CD4-positive, alpha-beta T cell (primary cell): ENCODE measurements at regions not wholly inside any gene's neighbourhood (a gene's known extent, or its start where the extent isn't known, plus 50 kb on each side); places are given as distances from the start of the nearest gene placed in this dataset.

Experiments used
- ATAC-seq: fragments of 200-7000 bp; cut with Tn5 transposase; one replicate; pipeline ENCODE4 v1.10.0; 2022; ENCODE audit warnings: mild to moderate bottlenecking; ENCODE audit not compliant: poor library complexity
- CTCF ChIA-PET: fragments of 350-600 bp; sonication (Branson Sonifier 250); formaldehyde crosslinking; loops from one replicate; lab custom pipeline; 2021; ENCODE audit warnings: antibody characterized with exemption, inconsistent platforms; lab: Charles Lee
- POLR2A ChIA-PET: fragments of 350-600 bp; sonication (Branson Sonifier 250); formaldehyde crosslinking; loops from one replicate; lab custom pipeline; 2021; ENCODE audit warnings: antibody characterized with exemption, inconsistent platforms; lab: Charles Lee
- DNase-seq, 14 experiments: peaks; one replicate each; pipeline ENCODE4 v3.0.0-alpha.2; 2013 to 2020; ENCODE audit warnings: mixed read lengths in 2 of 14
- H3K27ac ChIP-seq, 2 donors: one replicate each; pipeline versions ENCODE4 v1.5.1 to v1.7.0; 2013; ENCODE audit warnings: low read length in 2 of 2, low read depth in 1 of 2, mild to moderate bottlenecking in 1 of 2
- H3K27me3 ChIP-seq, 2 experiments: 1 replicate in 1 of 2; 2 replicates in 1 of 2; pipeline versions ENCODE4 v1.6.1 to v1.7.0; 2013; ENCODE audit warnings: low read length in 2 of 2, control low read depth in 1 of 2, mild to moderate bottlenecking in 1 of 2, moderate library complexity in 1 of 2; ENCODE audit not compliant: insufficient read depth in 2 of 2, control insufficient read depth in 1 of 2
- H3K36me3 ChIP-seq: one replicate; pipeline ENCODE4 v1.6.1; 2013; ENCODE audit warnings: low read length, control low read depth; ENCODE audit not compliant: insufficient read depth
- H3K4me1 ChIP-seq: one replicate; pipeline ENCODE4 v1.6.1; 2013; ENCODE audit warnings: low read length, control low read depth; ENCODE audit not compliant: insufficient read depth
- H3K4me3 ChIP-seq: one replicate; pipeline ENCODE4 v1.5.1; 2013; ENCODE audit warnings: mild to moderate bottlenecking, low read length, moderate library complexity
- H3K9me3 ChIP-seq, 2 experiments: 1 replicate in 1 of 2; 2 replicates in 1 of 2; pipeline versions ENCODE4 v1.6.1 to v1.7.0; 2013; ENCODE audit warnings: low read length in 2 of 2, mild to moderate bottlenecking in 2 of 2, control low read depth in 1 of 2, moderate library complexity in 1 of 2; ENCODE audit not compliant: control insufficient read depth in 1 of 2, insufficient read depth in 1 of 2
- H3K27ac Mint-ChIP-seq: one replicate; pipeline ENCODE4 v1.8.0; 2020; ENCODE audit warnings: mixed read lengths
- H3K27me3 Mint-ChIP-seq: one replicate; pipeline ENCODE4 v1.8.0; 2021; ENCODE audit warnings: mixed read lengths
- H3K36me3 Mint-ChIP-seq: one replicate; pipeline ENCODE4 v1.8.0; 2021; ENCODE audit warnings: low read depth, mixed read lengths
- H3K4me1 Mint-ChIP-seq: one replicate; pipeline ENCODE4 v1.8.0; 2021; ENCODE audit warnings: low read depth, mixed read lengths
- H3K4me3 Mint-ChIP-seq: one replicate; pipeline ENCODE4 v1.8.0; 2020; ENCODE audit warnings: mild to moderate bottlenecking, mixed read lengths
- H3K9me3 Mint-ChIP-seq: one replicate; pipeline ENCODE4 v1.8.0; 2020; ENCODE audit warnings: mixed read lengths
- CTCF ChIP-seq: fragments of 200-600 bp; IDR thresholded peaks from one replicate; pipeline ENCODE4 v1.8.0; 2022; ENCODE audit warnings: antibody characterized with exemption, mild to moderate bottlenecking
- intact Hi-C, 2 experiments: fragments of 100-400 bp; cut with DNase I in 1 of 2; cut with micrococcal nuclease in 1 of 2; formaldehyde crosslinking; loops; one replicate each; pipeline versions ENCODE4 v1.15.1 to v1.9.0; 2023 to 2025; cut with DNase I, micrococcal nuclease

DNA sequence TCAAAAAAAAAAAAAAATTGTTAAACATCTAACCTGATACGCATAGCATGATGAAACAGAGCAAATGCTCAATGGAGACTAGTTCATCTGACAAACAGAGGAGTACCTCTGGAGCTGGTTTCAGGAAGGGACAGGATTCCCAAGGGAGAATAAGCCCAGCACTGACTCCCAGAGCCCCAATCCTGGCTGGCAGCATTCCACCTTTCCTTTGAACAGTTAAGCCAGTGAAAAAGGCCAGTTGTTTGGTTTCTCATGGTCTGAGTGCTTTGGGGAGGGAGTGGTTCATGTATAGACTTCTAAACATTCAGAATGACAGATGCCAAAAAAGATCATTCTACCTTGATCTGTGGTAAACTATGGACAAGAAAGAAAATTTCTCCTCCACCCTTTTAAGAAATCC is 277.9 kb upstream of the RARB start:
- H3K9me3 ChIP-seq = peaks cover 3 to 6% of the 10 kb centered on the region in 2 experiments
- no peak for ATAC-seq
- H3K9me3 Mint-ChIP-seq = peaks cover 8% of the 10 kb centered on the region
- no peak overlapping the region for H3K27ac Mint-ChIP-seq
- no peak for DNase-seq
- H3K4me1 Mint-ChIP-seq = no peaks in the 10 kb centered on the region
- no peaks in the 10 kb centered on the region for H3K36me3 Mint-ChIP-seq
- no peak for TF ChIP-seq CTCF
- H3K27me3 ChIP-seq = no peaks in the 10 kb centered on the region
- H3K27me3 Mint-ChIP-seq = no peaks in the 10 kb centered on the region
- CTCF ChIA-PET = no interaction called here
- H3K4me3 ChIP-seq = no peak overlapping the region
- H3K36me3 ChIP-seq = no peaks in the 10 kb centered on the region
- H3K4me3 Mint-ChIP-seq = no peak overlapping the region
- no peaks in the 10 kb centered on the region for H3K4me1 ChIP-seq
- POLR2A ChIA-PET = no interaction called here
- intact Hi-C loops = no loop called here
- H3K27ac ChIP-seq = no peak overlapping the region

DNA sequence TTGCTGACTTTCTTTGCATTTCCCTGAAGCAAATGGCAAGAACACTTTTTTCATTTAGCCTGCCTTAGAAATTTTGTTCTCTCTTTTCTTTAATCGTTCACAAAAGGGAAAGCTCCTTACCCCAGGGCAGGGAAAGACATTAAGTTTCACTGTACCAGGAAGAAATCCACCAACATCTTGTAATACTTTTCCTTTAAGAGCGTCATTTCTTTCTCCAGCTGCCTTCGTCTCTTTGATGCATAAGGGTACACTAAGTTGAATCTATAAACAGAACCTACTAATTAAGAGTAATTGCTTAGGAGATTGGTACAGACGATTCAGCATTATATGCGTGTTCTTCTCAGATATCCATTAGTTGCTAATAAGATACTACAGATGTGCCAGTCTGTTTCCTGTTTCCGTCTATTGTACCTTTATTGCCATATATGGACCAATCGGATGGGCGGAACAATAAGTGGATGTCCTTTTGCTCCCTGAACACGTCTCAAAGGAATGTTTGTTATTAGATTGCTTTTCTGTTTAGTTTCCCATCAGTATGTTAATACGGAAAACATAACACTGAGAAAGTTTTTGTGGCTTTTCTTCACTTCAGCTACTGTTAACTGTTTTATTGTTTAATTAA is 276.7 kb upstream of the RARB start:
- POLR2A ChIA-PET = no interaction called here

DNA sequence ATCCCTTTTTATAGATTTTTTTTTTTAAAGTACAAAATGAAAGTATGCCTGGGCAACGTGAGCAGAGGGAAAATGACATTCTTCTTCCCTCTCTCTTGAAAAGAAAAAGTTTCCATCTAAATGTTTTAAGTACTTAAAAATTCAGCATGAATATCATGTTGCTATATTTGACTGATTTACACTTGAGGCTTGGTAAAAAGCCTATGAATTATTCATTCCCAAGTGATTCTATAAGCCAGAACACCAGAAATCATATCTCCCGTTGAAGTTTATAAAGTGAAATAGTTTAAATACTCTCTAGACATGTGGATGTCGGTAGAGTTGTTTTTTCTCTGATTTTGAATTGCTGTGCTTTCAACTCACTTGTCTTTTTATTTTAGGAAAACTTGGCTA is 276.2 kb upstream of the RARB start:
- no peak for ATAC-seq
- Histone ChIP-seq H3K36me3 (no peaks in the 10 kb centered on the region), H3K4me3 (no peak overlapping the region), H3K4me1 (no peaks in the 10 kb centered on the region), H3K9me3 (peaks cover 0 to 3% of the 10 kb centered on the region in 2 experiments), H3K27ac (no peak overlapping the region), H3K27me3 (no peaks in the 10 kb centered on the region)
- intact Hi-C loops = no loop called here
- DNase-seq = no peak
- POLR2A ChIA-PET = no interaction called here
- Mint-ChIP-seq H3K4me3 (no peak overlapping the region), H3K27me3 (no peaks in the 10 kb centered on the region), H3K4me1 (no peaks in the 10 kb centered on the region), H3K9me3 (peaks cover 9% of the 10 kb centered on the region), H3K36me3 (no peaks in the 10 kb centered on the region), H3K27ac (no peak overlapping the region)
- no peak for TF ChIP-seq CTCF
- CTCF ChIA-PET = no interaction called here

More for the DNA sequence above, 276.7 kb upstream of the RARB start:
- CTCF ChIA-PET = no interaction called here
- Mint-ChIP-seq H3K4me1 (no peaks in the 10 kb centered on the region), H3K27ac (no peak overlapping the region), H3K4me3 (no peak overlapping the region), H3K36me3 (no peaks in the 10 kb centered on the region), H3K27me3 (no peaks in the 10 kb centered on the region), H3K9me3 (peaks cover 9% of the 10 kb centered on the region)
- DNase-seq (no peak), ATAC-seq (no peak)
- Histone ChIP-seq H3K27me3 (no peaks in the 10 kb centered on the region), H3K36me3 (no peaks in the 10 kb centered on the region), H3K4me1 (no peaks in the 10 kb centered on the region), H3K27ac (no peak overlapping the region), H3K9me3 (peaks cover 3 to 4% of the 10 kb centered on the region in 2 experiments), H3K4me3 (no peak overlapping the region)
- intact Hi-C loops = no loop called here
- no peak for TF ChIP-seq CTCF
